ENCODE measurements at regions not wholly inside any gene's neighbourhood (a gene's known extent, or its start where the extent isn't known, plus 50 kb on each side); places are given as distances from the start of the nearest gene placed in this dataset.

- H3K18ac ChIP-seq (ENCODE audit: low read depth in 1 of 2, low read length in 2 of 2), result no peak overlapping the region
- no peak overlapping the region for H3K4ac ChIP-seq (ENCODE audit: low read depth in 1 of 2, low read length in 2 of 2)
- H3K4me1 ChIP-seq (ENCODE audit: control insufficient read depth, insufficient read depth, low read depth, low read length), result no peaks in the 10 kb centered on the region
- no peak for DNase-seq
- no peak overlapping the region for H4K91ac ChIP-seq (ENCODE audit: low read length)
- no peak overlapping the region for H2AFZ ChIP-seq (ENCODE audit: low read depth, low read length)
- H2BK120ac ChIP-seq (ENCODE audit: low read depth, low read length), result no peak overlapping the region
- H3K79me1 ChIP-seq (replicated peaks; ENCODE audit: low read length, poor library complexity, severe bottlenecking), result no peaks in the 10 kb centered on the region
- H2AK5ac ChIP-seq (ENCODE audit: low read length, severe bottlenecking), result no peak overlapping the region
- H3K23ac ChIP-seq (ENCODE audit: low read length in 2 of 2), result no peak overlapping the region
- no peak overlapping the region for H2BK15ac ChIP-seq (ENCODE audit: low read depth, poor library complexity, severe bottlenecking)
- no peak overlapping the region for H4K8ac ChIP-seq (ENCODE audit: low read length)
- WGBS, result 95% methylated on average over 5 of the region's 5 CpGs
- H3K27ac ChIP-seq (ENCODE audit: low read length, poor library complexity, severe bottlenecking), result no peak overlapping the region
- H3K4me3 ChIP-seq (ENCODE audit: insufficient read depth in 1 of 2, low read depth in 1 of 2, low read length in 2 of 2), result no peak overlapping the region
- no peak overlapping the region for H2BK5ac ChIP-seq (ENCODE audit: low read depth, low read length, poor library complexity, severe bottlenecking)
- no peak overlapping the region for H2BK12ac ChIP-seq (ENCODE audit: low read length in 2 of 2)
- no peak overlapping the region for H3K14ac ChIP-seq (ENCODE audit: low read length in 2 of 2)
- H3K9ac ChIP-seq (ENCODE audit: low read length), result no peak overlapping the region
- H3K4me2 ChIP-seq (ENCODE audit: low read length, poor library complexity, severe bottlenecking), result no peak overlapping the region
- no peaks in the 10 kb centered on the region for H3K27me3 ChIP-seq (ENCODE audit: control insufficient read depth in 1 of 2, insufficient read depth in 1 of 2, low read length in 2 of 2)
- H3K9me3 ChIP-seq (ENCODE audit: control insufficient read depth, low read length), result peaks cover 6% of the 10 kb centered on the region
- H3K36me3 ChIP-seq (ENCODE audit: control insufficient read depth in 1 of 2, insufficient read depth in 2 of 2, low read depth in 1 of 2, low read length in 2 of 2), result no peaks in the 10 kb centered on the region
These were observed 114.5 kb downstream of the MAT2B start for GRCh38 chr5:163619951-163620350.

- no peak overlapping the region for H2AFZ ChIP-seq (ENCODE audit: low read depth, low read length)
- H3K27me3 ChIP-seq (ENCODE audit: control insufficient read depth in 1 of 2, insufficient read depth in 1 of 2, low read length in 2 of 2), result no peaks in the 10 kb centered on the region
- no peak for DNase-seq
- no peak overlapping the region for H2BK15ac ChIP-seq (ENCODE audit: low read depth, poor library complexity, severe bottlenecking)
- no peak overlapping the region for H3K9ac ChIP-seq (ENCODE audit: low read length)
- H3K4me2 ChIP-seq (ENCODE audit: low read length, poor library complexity, severe bottlenecking), result no peak overlapping the region
- H3K23ac ChIP-seq (ENCODE audit: low read length in 2 of 2), result no peak overlapping the region
- H2BK12ac ChIP-seq (ENCODE audit: low read length in 2 of 2), result no peak overlapping the region
- no peak overlapping the region for H3K4me3 ChIP-seq (ENCODE audit: insufficient read depth in 1 of 2, low read depth in 1 of 2, low read length in 2 of 2)
- H3K36me3 ChIP-seq (ENCODE audit: control insufficient read depth in 1 of 2, insufficient read depth in 2 of 2, low read depth in 1 of 2, low read length in 2 of 2), result no peaks in the 10 kb centered on the region
- H3K14ac ChIP-seq (ENCODE audit: low read length in 2 of 2), result no peak overlapping the region
- WGBS, result 100% methylated on average over 1 of the region's 2 CpGs
- H4K8ac ChIP-seq (ENCODE audit: low read length), result no peak overlapping the region
- H3K4ac ChIP-seq (ENCODE audit: low read depth in 1 of 2, low read length in 2 of 2), result no peak overlapping the region
- peaks cover 6% of the 10 kb centered on the region for H3K9me3 ChIP-seq (ENCODE audit: control insufficient read depth, low read length)
- H2BK5ac ChIP-seq (ENCODE audit: low read depth, low read length, poor library complexity, severe bottlenecking), result no peak overlapping the region
- H2BK120ac ChIP-seq (ENCODE audit: low read depth, low read length), result no peak overlapping the region
- H3K79me1 ChIP-seq (replicated peaks; ENCODE audit: low read length, poor library complexity, severe bottlenecking), result no peaks in the 10 kb centered on the region
- no peak overlapping the region for H3K27ac ChIP-seq (ENCODE audit: low read length, poor library complexity, severe bottlenecking)
- no peak overlapping the region for H4K91ac ChIP-seq (ENCODE audit: low read length)
- no peaks in the 10 kb centered on the region for H3K4me1 ChIP-seq (ENCODE audit: control insufficient read depth, insufficient read depth, low read depth, low read length)
- no peak overlapping the region for H2AK5ac ChIP-seq (ENCODE audit: low read length, severe bottlenecking)
- no peak overlapping the region for H3K18ac ChIP-seq (ENCODE audit: low read depth in 1 of 2, low read length in 2 of 2)
These were observed 117.4 kb downstream of the MAT2B start for GRCh38 chr5:163622799-163623198.

GRCh38 chr5:163623524-163623923 lies 118.1 kb downstream of the MAT2B start:
- H2BK12ac ChIP-seq (ENCODE audit: low read length in 2 of 2), result no peak overlapping the region
- no peak overlapping the region for H2BK5ac ChIP-seq (ENCODE audit: low read depth, low read length, poor library complexity, severe bottlenecking)
- H2AFZ ChIP-seq (ENCODE audit: low read depth, low read length), result no peak overlapping the region
- H3K27ac ChIP-seq (ENCODE audit: low read length, poor library complexity, severe bottlenecking), result no peak overlapping the region
- no peak overlapping the region for H3K14ac ChIP-seq (ENCODE audit: low read length in 2 of 2)
- no peak for DNase-seq
- no peak overlapping the region for H4K91ac ChIP-seq (ENCODE audit: low read length)
- no peaks in the 10 kb centered on the region for H3K27me3 ChIP-seq (ENCODE audit: control insufficient read depth in 1 of 2, insufficient read depth in 1 of 2, low read length in 2 of 2)
- H2BK120ac ChIP-seq (ENCODE audit: low read depth, low read length), result no peak overlapping the region
- no peak overlapping the region for H3K9ac ChIP-seq (ENCODE audit: low read length)
- no peak overlapping the region for H3K4ac ChIP-seq (ENCODE audit: low read depth in 1 of 2, low read length in 2 of 2)
- peaks cover 6% of the 10 kb centered on the region for H3K9me3 ChIP-seq (ENCODE audit: control insufficient read depth, low read length)
- 83% methylated on average over 2 of the region's 2 CpGs for WGBS
- H3K79me1 ChIP-seq (replicated peaks; ENCODE audit: low read length, poor library complexity, severe bottlenecking), result no peaks in the 10 kb centered on the region
- no peak overlapping the region for H2BK15ac ChIP-seq (ENCODE audit: low read depth, poor library complexity, severe bottlenecking)
- no peaks in the 10 kb centered on the region for H3K4me1 ChIP-seq (ENCODE audit: control insufficient read depth, insufficient read depth, low read depth, low read length)
- H3K36me3 ChIP-seq (ENCODE audit: control insufficient read depth in 1 of 2, insufficient read depth in 2 of 2, low read depth in 1 of 2, low read length in 2 of 2), result no peaks in the 10 kb centered on the region
- no peak overlapping the region for H3K23ac ChIP-seq (ENCODE audit: low read length in 2 of 2)
- H3K4me3 ChIP-seq (ENCODE audit: insufficient read depth in 1 of 2, low read depth in 1 of 2, low read length in 2 of 2), result no peak overlapping the region
- no peak overlapping the region for H3K18ac ChIP-seq (ENCODE audit: low read depth in 1 of 2, low read length in 2 of 2)
- no peak overlapping the region for H2AK5ac ChIP-seq (ENCODE audit: low read length, severe bottlenecking)
- no peak overlapping the region for H4K8ac ChIP-seq (ENCODE audit: low read length)
- H3K4me2 ChIP-seq (ENCODE audit: low read length, poor library complexity, severe bottlenecking), result no peak overlapping the region

- Histone ChIP-seq H3K4me2 (ENCODE audit: low read length, poor library complexity, severe bottlenecking) (no peak overlapping the region), H2BK15ac (ENCODE audit: low read depth, poor library complexity, severe bottlenecking) (no peak overlapping the region), H3K4me1 (ENCODE audit: control insufficient read depth, insufficient read depth, low read depth, low read length) (no peaks in the 10 kb centered on the region), H3K14ac (ENCODE audit: low read length in 2 of 2) (no peak overlapping the region), H2AK5ac (ENCODE audit: low read length, severe bottlenecking) (no peak overlapping the region), H2BK120ac (ENCODE audit: low read depth, low read length) (no peak overlapping the region), H4K8ac (ENCODE audit: low read length) (no peak overlapping the region), H4K91ac (ENCODE audit: low read length) (no peak overlapping the region), H3K18ac (ENCODE audit: low read depth in 1 of 2, low read length in 2 of 2) (no peak overlapping the region), H2BK5ac (ENCODE audit: low read depth, low read length, poor library complexity, severe bottlenecking) (no peak overlapping the region), H3K27ac (ENCODE audit: low read length, poor library complexity, severe bottlenecking) (no peak overlapping the region), H3K79me1 (replicated peaks; ENCODE audit: low read length, poor library complexity, severe bottlenecking) (no peaks in the 10 kb centered on the region), H2BK12ac (ENCODE audit: low read length in 2 of 2) (no peak overlapping the region), H3K27me3 (ENCODE audit: control insufficient read depth in 1 of 2, insufficient read depth in 1 of 2, low read length in 2 of 2) (no peaks in the 10 kb centered on the region), H3K36me3 (ENCODE audit: control insufficient read depth in 1 of 2, insufficient read depth in 2 of 2, low read depth in 1 of 2, low read length in 2 of 2) (no peaks in the 10 kb centered on the region), H3K23ac (ENCODE audit: low read length in 2 of 2) (no peak overlapping the region), H3K4ac (ENCODE audit: low read depth in 1 of 2, low read length in 2 of 2) (no peak overlapping the region), H2AFZ (ENCODE audit: low read depth, low read length) (no peak overlapping the region), H3K9ac (ENCODE audit: low read length) (no peak overlapping the region), H3K9me3 (ENCODE audit: control insufficient read depth, low read length) (peaks cover 6% of the 10 kb centered on the region), H3K4me3 (ENCODE audit: insufficient read depth in 1 of 2, low read depth in 1 of 2, low read length in 2 of 2) (no peak overlapping the region)
- WGBS, result 67% methylated on average over 1 of the region's 2 CpGs
- no peak for DNase-seq
These were observed 118.6 kb downstream of the MAT2B start for GRCh38 chr5:163623986-163624385.
